NCI-H510A treated with DMSO at 0.1 percent for 48 hours (cell line): ENCODE measurements at regions not wholly inside any gene's neighbourhood (a gene's known extent, or its start where the extent isn't known, plus 50 kb on each side); places are given as distances from the start of the nearest gene placed in this dataset.
A peak's percentile ranks its signal among the peaks of the same experiment; 100 is the strongest.

Experiments
- DNase-seq: peaks from one replicate; lab custom pipeline; 2025; lab: John Stamatoyannopoulos, UW

GRCh38 chr2:196224756-196225155, 53.4 kb upstream of the STK17B start:
- no peak for DNase-seq

- DNase-seq = no peak
These were observed 53.8 kb upstream of the STK17B start for GRCh38 chr2:196225213-196225612.

DNA sequence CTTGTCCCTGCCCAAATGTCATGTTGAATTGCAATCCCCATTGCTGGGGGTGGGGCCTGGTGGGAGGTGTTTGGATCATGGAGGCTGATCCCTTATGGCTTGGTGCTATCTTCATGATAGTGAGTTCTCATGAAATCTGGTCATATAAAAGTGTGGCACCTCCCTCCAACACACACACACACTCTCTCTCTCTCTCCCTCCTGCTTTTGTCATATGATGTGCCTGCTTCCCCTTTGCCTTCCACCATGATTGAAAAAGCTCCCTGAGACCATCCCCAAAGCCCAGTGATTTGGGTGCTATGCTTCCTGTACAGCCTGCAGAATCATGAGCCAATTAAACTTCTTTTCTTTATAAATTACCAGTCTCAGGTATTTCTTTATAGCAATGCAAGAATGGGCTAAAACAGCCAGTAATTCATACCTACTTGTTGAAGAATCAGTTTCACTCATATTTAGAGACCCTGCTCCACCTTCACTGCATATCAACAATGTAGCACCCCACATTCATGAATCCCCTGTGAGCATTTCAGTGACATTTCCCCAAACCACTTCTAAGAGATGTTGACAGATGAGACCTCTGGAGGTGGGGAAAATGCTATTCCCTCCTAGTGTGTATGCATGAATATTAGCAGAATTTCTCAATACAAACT, 54.8 kb upstream of the STK17B start:
- DNase-seq = no peak

GRCh38 chr2:196226707-196227065, 55.3 kb upstream of the STK17B start:
- no peak for DNase-seq

- DNase-seq = no peak
These were observed 57.6 kb upstream of the STK17B start for GRCh38 chr2:196229013-196229412.

DNA sequence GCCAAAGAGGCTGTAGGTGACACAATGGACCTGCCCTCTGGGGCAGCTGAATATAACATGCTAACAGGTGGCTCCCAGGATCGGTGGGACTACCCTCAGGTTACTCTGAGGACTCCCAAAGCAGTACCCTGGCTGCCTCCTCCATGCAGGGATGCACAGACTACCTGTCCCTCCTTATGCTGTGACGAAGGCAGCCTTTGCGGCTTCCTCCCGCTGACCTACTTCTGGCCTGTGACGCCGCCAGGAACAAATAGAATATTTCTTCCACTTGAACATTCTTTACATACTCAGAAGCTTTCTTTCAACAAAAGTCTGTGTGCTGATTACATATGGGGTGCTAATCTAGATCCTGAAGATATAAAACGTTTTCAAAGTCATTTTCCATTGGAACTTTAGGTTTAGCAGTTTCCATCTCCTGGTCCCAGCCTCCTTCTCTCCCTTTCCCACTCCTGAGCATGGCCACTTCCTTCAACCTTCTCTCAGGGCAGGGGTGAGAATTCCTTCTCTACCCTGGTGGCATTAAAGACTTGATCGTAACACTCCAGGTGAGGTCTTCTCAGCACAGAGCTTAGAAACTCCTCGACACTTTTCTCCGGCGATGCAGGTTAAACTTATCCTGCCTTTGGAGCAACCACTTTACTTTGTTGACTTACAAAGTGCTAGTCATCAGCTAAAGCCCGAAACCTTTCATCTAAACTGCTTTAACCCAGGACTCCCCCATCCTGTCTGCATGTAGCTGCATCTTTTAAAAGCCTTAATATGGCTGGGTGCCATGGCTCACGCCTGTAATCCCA, 58.9 kb upstream of the STK17B start:
- peak; percentile 75 for DNase-seq

DNA sequence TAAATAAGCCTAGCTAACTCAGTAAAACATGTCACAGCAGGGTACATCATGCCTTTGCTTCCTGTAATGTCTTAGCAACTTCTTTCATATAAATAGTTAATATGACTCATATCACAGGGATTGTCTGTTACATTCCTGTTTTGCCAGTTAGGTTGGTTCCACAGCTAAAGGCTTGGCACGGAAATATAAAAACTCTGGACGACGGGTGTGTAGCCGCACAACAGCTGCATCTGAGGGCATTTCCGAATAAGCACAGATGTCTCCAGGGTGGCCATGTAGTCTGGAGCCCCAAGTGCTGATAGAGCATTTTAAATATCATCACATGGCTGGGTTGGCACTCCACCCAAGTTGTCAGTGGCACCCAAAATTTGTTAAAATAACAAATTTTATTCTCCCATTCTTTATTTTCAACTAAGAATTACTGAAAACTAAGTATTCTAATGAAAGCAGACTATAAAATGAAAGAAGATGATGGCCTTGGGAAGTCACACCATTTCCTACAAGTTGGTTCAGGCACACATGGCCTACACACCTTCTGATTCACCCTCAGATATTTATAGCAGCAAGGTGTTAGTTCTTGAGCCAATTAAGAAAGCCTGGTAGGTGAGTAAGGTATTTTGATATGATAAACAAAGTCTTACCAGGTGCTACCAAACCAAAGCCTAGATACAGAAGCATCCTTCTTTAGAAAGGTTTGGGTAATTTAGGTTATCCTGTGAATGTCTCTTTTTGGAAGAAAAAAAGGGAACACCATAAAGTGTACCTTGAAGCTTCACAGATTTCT, 61.8 kb upstream of the STK17B start:
- DNase-seq = peak; percentile 62

DNA sequence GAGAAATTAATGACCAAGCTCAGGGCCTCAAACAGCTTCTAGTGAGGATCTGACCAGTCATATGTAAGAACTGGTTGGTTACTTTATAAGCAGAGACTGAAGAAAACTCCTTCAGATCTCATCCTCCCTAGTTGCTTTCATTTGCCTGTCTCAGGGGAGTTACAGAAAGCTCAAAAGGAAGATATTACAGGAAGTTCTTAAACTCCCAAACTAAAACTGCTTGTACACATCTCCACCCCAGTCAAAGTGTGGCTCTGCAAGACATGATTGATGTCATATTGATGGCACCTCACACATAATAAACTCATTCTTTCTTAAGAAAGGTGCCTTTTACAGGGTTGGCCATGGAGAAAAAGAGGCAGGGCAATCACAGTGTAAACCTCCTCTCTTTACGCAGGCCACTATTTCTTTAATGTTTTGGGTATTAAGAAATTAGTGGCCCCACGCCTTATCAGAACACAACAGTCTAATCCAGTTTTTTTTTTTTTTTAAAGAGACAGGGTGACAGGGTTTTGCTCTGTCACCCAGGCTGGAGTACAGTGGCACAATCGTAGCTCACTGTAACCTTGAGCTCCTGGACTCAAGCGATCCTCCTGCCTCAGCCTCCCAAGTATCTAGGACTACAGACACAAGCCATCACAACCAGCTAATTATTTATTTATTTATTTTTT, 62.6 kb upstream of the STK17B start:
- no peak for DNase-seq

GRCh38 chr2:196234672-196235071, 63.3 kb upstream of the STK17B start:
- no peak for DNase-seq

DNA sequence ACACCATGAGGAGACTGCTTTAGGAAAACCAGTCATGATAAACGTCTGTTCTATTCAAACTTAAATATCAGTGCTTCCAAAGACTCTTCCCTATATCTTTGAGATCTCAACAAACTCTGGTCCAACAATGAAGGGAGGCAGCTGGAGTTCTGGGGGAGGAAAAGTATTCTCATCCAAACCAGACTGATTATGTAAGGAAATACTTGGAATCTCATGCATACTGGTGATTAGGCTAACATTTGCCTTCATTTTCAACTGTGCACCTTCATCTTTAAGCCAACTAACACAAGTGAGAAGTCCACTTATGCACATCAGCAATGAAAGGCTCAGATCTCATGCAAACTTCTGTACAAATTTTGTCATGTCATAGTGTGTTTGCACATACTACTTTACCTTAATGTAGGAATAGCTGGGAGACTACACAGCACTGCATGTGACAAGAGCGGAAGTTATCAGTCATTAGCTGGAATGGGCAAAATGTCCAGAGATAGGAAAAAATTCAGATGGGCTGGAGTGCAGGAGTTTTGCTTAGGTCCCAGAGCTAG, 67.5 kb upstream of the STK17B start:
- DNase-seq = no peak

GRCh38 chr2:196239622-196240587, 68.5 kb upstream of the STK17B start:
- DNase-seq = no peak

DNA sequence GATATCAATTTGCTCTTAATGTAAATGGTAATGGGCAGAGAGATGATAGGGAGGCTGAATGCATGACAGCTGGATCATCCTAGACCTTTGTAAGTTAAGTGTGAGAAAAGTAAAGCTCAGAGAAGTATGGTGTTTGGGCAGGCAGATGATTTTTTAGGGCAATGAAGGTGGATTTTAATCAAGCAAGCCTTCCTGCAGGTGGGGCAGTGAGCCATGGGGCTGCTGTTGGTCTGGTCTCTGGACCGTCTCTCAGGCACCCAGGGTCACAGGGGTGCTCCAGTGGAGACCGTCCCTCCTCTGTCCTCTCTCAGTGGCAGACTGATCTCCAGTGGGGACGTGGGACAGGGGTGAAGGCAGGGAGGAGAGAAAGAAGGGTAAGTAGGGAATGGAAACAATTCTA, 69.8 kb upstream of the STK17B start:
- DNase-seq = no peak

- DNase-seq = no peak
These were observed 70.8 kb upstream of the STK17B start for GRCh38 chr2:196242131-196242620.

- no peak for DNase-seq
These were observed 73.1 kb upstream of the STK17B start for GRCh38 chr2:196244516-196244915.

- no peak for DNase-seq
These were observed 73.6 kb upstream of the STK17B start for GRCh38 chr2:196244966-196245365.

DNA sequence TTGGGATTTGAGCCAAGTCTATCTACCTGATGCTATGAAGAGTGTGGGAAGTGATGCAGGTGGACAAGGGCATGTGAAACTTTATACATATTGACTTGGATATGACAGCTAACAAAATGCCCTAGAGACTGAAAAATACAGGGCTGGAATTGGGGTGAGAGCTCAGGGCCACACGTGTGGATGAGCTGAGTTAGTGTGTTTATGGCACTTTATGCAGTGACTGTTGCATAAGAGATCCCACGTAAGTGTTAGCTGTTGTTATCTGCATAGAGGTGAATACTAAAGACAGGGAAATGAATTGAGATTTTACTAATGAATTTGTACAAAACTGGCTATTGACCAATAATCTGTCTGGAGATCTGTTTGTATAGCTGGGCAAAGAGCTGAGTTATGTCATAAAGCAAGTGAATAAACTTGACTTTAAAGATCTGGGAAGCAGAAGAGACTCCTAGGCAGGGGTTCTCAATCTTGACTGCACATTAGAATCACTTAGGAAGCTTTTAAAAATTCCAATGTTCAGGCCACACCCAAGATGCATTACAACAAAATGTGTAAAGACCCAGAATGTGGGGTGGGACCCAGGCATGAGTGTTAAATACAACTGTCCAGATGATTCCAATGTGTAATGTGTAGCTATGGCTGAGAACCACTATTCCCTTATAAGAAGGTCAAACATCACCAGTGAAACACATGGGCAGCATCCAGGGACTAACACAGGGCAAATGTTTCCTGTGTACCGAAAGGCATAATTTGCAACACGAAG, 74.2 kb upstream of the STK17B start:
- DNase-seq = no peak

DNA sequence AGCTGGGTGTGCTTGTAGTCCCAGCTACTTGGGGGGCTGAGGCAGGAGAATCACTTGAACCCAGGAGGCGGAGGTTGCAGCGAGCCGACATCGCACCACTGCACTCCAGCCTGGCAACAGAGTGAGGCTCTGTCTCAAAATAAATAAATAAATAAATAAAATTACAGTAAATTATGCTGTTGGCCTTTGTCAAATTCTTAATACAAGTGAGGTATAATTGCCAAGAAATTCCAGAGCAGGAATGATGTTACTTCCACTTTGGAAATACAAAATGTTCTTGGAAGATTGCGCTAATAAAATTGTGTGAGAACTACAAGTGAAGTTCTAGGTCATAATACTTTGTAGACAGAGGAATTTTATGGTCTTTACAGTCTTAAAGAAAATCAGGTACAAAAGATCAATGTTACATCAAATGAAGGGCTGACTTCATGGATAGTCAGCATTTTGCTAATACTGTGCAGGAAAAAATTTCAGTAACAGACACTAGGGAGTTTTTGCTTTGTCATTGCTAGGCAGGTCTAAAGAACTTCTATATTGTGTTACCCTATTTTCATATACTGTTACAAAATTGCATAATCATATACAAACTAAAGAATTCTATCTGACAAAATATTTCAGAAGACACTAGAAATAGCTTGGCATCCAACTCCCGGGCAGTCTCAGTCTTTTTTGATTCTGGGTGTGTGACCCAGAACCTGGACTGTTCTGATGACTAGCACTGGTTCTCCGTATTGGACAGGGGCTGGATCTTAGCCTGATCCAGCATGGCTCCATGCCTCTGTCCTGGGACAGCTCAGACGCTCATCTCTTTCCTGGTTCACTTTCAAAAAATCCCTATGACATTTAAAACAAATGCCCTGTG, 76.0 kb upstream of the STK17B start:
- DNase-seq = no peak

DNA sequence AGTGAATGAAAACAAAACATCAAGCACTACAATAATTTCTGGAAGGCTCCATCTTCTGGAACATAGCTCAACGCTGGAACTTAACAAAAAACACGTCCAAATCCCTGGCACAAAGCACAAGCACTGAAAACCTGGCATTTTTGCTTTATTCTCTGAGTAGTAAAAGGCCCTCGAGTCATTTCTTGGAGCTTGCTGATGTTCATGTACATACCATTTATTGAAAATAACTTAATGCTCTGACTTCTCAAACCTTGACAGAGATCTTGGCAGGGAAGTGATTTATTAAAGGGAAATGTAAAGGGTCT, 76.5 kb upstream of the STK17B start:
- no peak for DNase-seq

DNA sequence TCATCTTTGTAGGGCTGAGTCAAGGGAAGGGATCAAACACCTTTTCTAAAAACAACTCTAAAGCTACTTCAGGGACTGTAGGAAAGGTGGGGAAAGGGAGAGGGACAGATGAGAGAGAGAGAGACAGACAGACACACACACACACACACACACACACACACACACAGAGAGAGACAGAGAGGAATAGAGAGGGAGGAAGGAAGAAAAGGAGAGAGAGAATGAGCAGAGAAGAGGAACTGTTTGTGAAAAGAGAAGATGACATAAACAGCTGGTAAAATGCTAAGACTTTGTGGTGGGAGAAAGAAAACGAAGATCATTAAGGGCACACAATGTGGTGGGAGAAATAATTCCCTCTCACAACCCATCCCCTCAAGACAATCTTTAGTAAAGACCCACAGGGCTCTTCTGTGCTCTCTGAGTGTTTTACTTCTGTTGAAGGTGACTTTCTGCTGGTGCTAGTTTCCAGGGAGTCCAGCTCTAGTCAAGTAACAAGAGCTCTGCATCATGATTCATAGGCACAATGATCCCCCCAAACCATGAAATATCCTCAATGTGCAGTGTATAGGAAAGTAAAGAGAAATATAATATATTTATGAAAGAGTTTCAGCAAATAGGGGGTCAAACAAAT, 77.2 kb upstream of the STK17B start:
- no peak for DNase-seq
